Heart left ventricle (tissue), 16 donors: ENCODE measurements at regions not wholly inside any gene's neighbourhood (a gene's known extent, or its start where the extent isn't known, plus 50 kb on each side); places are given as distances from the start of the nearest gene placed in this dataset.

Experiments
- ATAC-seq, 4 donors: fragments of 200-7000 bp; cut with Tn5 transposase; one replicate each; pipeline ENCODE4 v1.9.1; 2020 to 2022; ENCODE audit warnings: moderate library complexity in 4 of 4, mild to moderate bottlenecking in 3 of 4, moderate number of reproducible peaks in 1 of 4
- DNase-seq, 5 donors: peaks; one replicate each; pipeline ENCODE4 v3.0.0-alpha.2; 2020
- H3K27ac ChIP-seq, 12 donors: fragments of 200-600 bp; sonication (generic) in 4 of 12; one replicate each; pipeline versions ENCODE4 v1.5.0 to v1.8.0; 2016 to 2022; ENCODE audit warnings: mild to moderate bottlenecking in 2 of 12
- H3K27me3 ChIP-seq, 9 donors: fragments of 200-600 bp; sonication (generic) in 2 of 9; one replicate each; pipeline versions ENCODE4 v1.5.1 to v1.8.0; 2016 to 2022; ENCODE audit warnings: mild to moderate bottlenecking in 3 of 9
- H3K36me3 ChIP-seq, 9 donors: fragments of 200-600 bp; sonication (generic) in 2 of 9; one replicate each; pipeline versions ENCODE4 v1.5.0 to v1.8.0; 2018 to 2022; ENCODE audit warnings: mild to moderate bottlenecking in 2 of 9
- H3K4me1 ChIP-seq, 12 donors: fragments of 200-600 bp; sonication (generic) in 4 of 12; one replicate each; pipeline versions ENCODE4 v1.5.0 to v1.8.0; 2016 to 2022; ENCODE audit warnings: mild to moderate bottlenecking in 3 of 12
- H3K4me3 ChIP-seq, 12 donors: fragments of 200-600 bp; sonication (generic) in 4 of 12; one replicate each; pipeline versions ENCODE4 v1.5.0 to v1.8.0; 2017 to 2022; ENCODE audit warnings: mild to moderate bottlenecking in 9 of 12, moderate library complexity in 4 of 12
- H3K9me3 ChIP-seq, 12 donors: fragments of 200-600 bp; sonication (generic) in 4 of 12; one replicate each; pipeline versions ENCODE4 v1.5.0 to v1.8.0; 2016 to 2022; ENCODE audit warnings: mild to moderate bottlenecking in 1 of 12
- POLR2A ChIP-seq, 2 donors: fragments of 450-650 bp; IDR thresholded peaks; one replicate each; pipeline ENCODE4 v1.6.1; 2017; ENCODE audit warnings: antibody characterized with exemption in 2 of 2, mild to moderate bottlenecking in 2 of 2, moderate library complexity in 2 of 2
- WGBS, 4 donors: extraction: QIAGEN DNeasy Blood & Tissue Kit in 2 of 4; methylation state at CpG; one replicate each; pipeline versions ENCODE4 v1.1.5 to v1.1.7; 2013 to 2018; 5-methylcytosine and 5-hydroxymethylcytosine counted together
- intact Hi-C, 10 donors: fragments of 100-400 bp; cut with DNase I; formaldehyde crosslinking; loops; one replicate each; pipeline versions ENCODE4 v1.11.1 to v1.14.2; 2022
- TF ChIP-seq, protein P1 (sequence below), 12 donors: fragments of 200-600 bp; sonication (generic) in 4 of 12; IDR thresholded peaks; one replicate each; pipeline versions ENCODE4 v1.5.0 to v1.8.0; 2018 to 2022; ENCODE audit warnings: antibody characterized with exemption in 12 of 12, mild to moderate bottlenecking in 5 of 12
- donor health status: ischemic (EF 13 %, LVEDD 7.1; RV severe dilation, severe dysfunction).
- donor health status: healthy with polysubstance abuse.
- donor health status: DM: no; HTN: yes; CAD: no.
- donor health status: DM: no; HTN: no; CAD: no.
- donor health status: ischemic (EF 25% LVEDD 6.9; RV normal size, moderate dysfunction).
- donor health status: ischemic (EF 25% LVEDD 5.7; RV mildly dilated, moderate dysfunction).
- donor health status: healthy.
- donor health status: DM: yes; HTN: yes; CAD: no.
- donor health status: ischemic (EF 35%, LVEDD 5.7; RV mildly dilated, moderate dysfunction).
- donor health status: nonischemic (EF 11% LVEDD 7.7; RV severe dilation, severe dysfunction).
- donor health status: DM: yes; HTN: yes; CAD: no.
- donor health status: PGD.
- donor health status: ischemic (EF 29% LVEDD 5.4; RV normal size, mild dysfunction).
- donor health status: nonischemic (EF 23%, LVEDD 6.1; RV moderate dilation, normal function).

DNA sequence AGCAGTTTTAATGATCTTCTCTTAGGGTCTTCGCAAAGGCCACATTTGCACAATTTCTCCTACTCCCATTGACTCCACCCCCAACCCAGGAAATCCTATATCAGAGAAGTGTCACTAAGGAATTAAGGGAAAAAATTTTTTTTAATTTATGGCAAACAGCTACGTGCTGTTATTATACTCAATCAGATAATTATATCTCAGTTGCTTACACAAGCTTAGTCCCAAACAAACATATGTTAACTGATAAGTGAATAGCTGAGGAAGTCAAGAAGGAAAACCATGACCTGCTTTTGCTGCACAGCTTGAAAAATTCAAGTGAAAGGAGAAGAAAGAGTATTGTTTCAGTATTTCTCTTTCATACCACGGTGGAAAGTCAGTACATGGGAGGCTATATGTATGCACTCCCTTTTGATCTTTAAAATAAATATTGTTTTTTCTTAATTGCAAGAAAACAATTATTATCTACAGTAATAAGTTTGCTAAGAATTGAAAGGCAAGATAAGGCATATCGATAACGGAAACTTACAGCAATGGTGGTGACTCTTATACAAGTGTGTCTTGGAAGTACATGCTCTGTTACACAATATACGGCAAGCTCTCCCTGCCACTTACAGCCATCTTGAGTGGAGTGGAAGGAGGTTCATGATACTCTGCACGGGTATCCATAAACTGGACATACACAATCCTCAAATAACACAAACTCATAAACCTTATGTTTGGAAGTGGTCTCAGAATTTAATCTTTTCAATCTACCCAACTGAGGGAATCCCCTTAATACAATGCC lies 167.9 kb upstream of the FREM1 start:
- H3K9me3 ChIP-seq, result no peaks in the 10 kb centered on the region
- 66 to 75% (median 72%) methylated on average over 7 of the region's 7 CpGs for WGBS, 4 donors
- DNase-seq (no peak), ATAC-seq (no peak)
- H3K36me3 ChIP-seq, result no peaks in the 10 kb centered on the region
- H3K27ac ChIP-seq, result no peak overlapping the region
- H3K27me3 ChIP-seq, result no peaks in the 10 kb centered on the region
- intact Hi-C loops, result no loop called here
- no peak for TF ChIP-seq POLR2A (IDR thresholded peaks at IDR 0.05)
- TF ChIP-seq, protein P1, sequence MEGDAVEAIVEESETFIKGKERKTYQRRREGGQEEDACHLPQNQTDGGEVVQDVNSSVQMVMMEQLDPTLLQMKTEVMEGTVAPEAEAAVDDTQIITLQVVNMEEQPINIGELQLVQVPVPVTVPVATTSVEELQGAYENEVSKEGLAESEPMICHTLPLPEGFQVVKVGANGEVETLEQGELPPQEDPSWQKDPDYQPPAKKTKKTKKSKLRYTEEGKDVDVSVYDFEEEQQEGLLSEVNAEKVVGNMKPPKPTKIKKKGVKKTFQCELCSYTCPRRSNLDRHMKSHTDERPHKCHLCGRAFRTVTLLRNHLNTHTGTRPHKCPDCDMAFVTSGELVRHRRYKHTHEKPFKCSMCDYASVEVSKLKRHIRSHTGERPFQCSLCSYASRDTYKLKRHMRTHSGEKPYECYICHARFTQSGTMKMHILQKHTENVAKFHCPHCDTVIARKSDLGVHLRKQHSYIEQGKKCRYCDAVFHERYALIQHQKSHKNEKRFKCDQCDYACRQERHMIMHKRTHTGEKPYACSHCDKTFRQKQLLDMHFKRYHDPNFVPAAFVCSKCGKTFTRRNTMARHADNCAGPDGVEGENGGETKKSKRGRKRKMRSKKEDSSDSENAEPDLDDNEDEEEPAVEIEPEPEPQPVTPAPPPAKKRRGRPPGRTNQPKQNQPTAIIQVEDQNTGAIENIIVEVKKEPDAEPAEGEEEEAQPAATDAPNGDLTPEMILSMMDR (IDR thresholded peaks at IDR 0.05), result no peak
- no peak overlapping the region for H3K4me3 ChIP-seq
- no peaks in the 10 kb centered on the region for H3K4me1 ChIP-seq

DNA sequence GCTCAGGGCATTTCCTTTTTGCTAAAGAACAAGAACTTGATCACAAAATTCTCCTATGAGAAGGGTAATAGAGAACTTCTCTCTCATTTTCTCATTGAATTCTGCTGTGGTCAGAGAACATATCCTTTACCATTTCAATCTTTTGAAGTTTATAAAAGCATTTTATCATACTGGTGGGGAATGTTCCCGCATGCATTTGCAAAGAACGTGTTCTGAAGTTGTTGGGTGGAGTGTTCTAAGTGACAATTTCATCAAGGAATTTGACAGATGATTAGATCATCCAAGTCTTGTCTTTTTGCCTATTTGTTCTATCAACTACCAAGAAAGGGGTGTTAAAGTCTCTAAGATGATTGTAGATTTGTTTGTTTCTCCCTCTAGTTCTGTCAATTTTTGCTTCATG lies 163.4 kb upstream of the FREM1 start:
- Histone ChIP-seq H3K27ac (no peak overlapping the region), H3K36me3 (no peaks in the 10 kb centered on the region), H3K4me3 (no peak overlapping the region), H3K27me3 (no peaks in the 10 kb centered on the region), H3K9me3 (no peaks in the 10 kb centered on the region), H3K4me1 (no peaks in the 10 kb centered on the region)
- no peak for TF ChIP-seq POLR2A (IDR thresholded peaks at IDR 0.05)
- TF ChIP-seq, protein P1 (IDR thresholded peaks at IDR 0.05), result no peak
- DNase-seq (no peak), ATAC-seq (no peak)
- whole genome bisulfite sequencing, 4 donors, result 58 to 92% (median 80%) methylated on average over 2 of the region's 2 CpGs
- intact Hi-C loops, result no loop called here

DNA sequence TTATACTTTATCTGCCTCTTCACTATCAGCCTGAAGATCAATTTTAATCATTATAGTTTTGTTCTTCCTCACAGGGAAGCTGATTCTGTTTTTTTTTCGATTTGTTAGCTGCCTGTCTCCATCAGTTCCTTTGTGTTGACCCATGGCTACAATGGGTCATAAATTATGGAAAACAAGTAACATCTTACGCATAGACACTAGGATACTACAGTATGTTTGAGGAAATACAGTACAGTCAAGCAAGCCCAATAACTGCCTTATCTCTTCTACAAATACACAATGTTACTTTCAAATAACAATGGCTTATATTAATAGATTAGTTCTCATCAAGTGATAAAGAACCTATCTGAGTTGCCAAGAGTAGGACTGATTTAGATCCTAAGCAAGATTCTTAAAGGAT lies 160.5 kb upstream of the FREM1 start:
- no peaks in the 10 kb centered on the region for H3K27me3 ChIP-seq
- WGBS, 4 donors, result 63 to 79% (median 69%) methylated on average over 2 of the region's 2 CpGs
- TF ChIP-seq, protein P1 (IDR thresholded peaks at IDR 0.05), result no peak
- TF ChIP-seq POLR2A (IDR thresholded peaks at IDR 0.05), result no peak
- intact Hi-C loops, result no loop called here
- H3K36me3 ChIP-seq, result no peaks in the 10 kb centered on the region
- H3K27ac ChIP-seq, result no peak overlapping the region
- no peaks in the 10 kb centered on the region for H3K4me1 ChIP-seq
- no peak for ATAC-seq
- no peak overlapping the region for H3K4me3 ChIP-seq
- no peak for DNase-seq
- peaks cover 0 to 6% (median 0%) of the 10 kb centered on the region in 12 donors for H3K9me3 ChIP-seq

DNA sequence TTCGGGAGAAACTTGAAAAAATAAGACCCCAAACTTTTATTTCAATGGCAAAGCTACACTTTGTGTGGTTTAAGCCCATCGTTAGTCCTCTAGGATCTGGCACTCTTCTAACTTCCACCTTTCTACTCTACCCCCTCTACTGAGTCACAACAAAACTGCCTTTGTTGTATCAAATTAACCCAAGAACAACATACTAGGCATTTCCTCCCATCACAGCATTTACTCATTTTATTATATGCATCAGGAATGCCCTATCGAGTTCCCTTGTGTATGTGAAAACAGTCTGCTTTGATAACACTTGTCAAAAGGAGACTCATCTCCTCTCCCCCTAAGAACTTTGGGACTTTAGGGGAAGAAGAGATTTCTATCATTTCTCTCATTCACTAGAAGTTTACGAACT lies 158.9 kb upstream of the FREM1 start:
- Histone ChIP-seq H3K9me3 (peaks cover 0 to 10% (median 0%) of the 10 kb centered on the region in 12 donors), H3K27me3 (no peaks in the 10 kb centered on the region), H3K4me1 (no peaks in the 10 kb centered on the region), H3K4me3 (no peak overlapping the region), H3K36me3 (no peaks in the 10 kb centered on the region), H3K27ac (no peak overlapping the region)
- TF ChIP-seq, protein P1 (IDR thresholded peaks at IDR 0.05), result no peak
- no peak for TF ChIP-seq POLR2A (IDR thresholded peaks at IDR 0.05)
- DNase-seq (no peak), ATAC-seq (no peak)
- intact Hi-C loops, result no loop called here
- WGBS, 4 donors, result 68 to 72% (median 69%) methylated on average over 4 of the region's 4 CpGs
